H9 (cell line): ENCODE measurements at regions not wholly inside any gene's neighbourhood (a gene's known extent, or its start where the extent isn't known, plus 50 kb on each side); places are given as distances from the start of the nearest gene placed in this dataset.
A peak's percentile ranks its signal among the peaks of the same experiment; 100 is the strongest.

ENCODE experiments used
- DNase-seq: peaks from one replicate; pipeline ENCODE4 v3.0.0-alpha.2; 2017
- H2AFZ ChIP-seq: one replicate; pipeline ENCODE4 v1.6.1; 2013; ENCODE audit warnings: mild to moderate bottlenecking, low read length, control low read depth, moderate library complexity
- H2AK5ac ChIP-seq: 2 replicates; pipeline ENCODE4 v1.6.1; 2013; ENCODE audit warnings: low read length, control low read depth, mixed read lengths; ENCODE audit not compliant: insufficient read length
- H2BK120ac ChIP-seq: one replicate; pipeline ENCODE4 v1.6.1; 2013; ENCODE audit warnings: low read depth, mild to moderate bottlenecking, low read length, control low read depth, inconsistent platforms; ENCODE audit not compliant: poor library complexity, severe bottlenecking
- H2BK12ac ChIP-seq: 2 replicates; pipeline ENCODE4 v1.6.1; 2013; ENCODE audit warnings: low read length, control low read depth, mixed read lengths, low read depth; ENCODE audit not compliant: insufficient read length
- H2BK15ac ChIP-seq: 2 replicates; pipeline ENCODE4 v1.6.1; 2013; ENCODE audit warnings: low read depth, low read length, control low read depth
- H2BK20ac ChIP-seq: one replicate; pipeline ENCODE4 v1.6.1; 2013; ENCODE audit warnings: low read depth, mild to moderate bottlenecking, low read length, control low read depth, inconsistent platforms; ENCODE audit not compliant: poor library complexity, severe bottlenecking
- H2BK5ac ChIP-seq: 2 replicates; pipeline ENCODE4 v1.6.1; 2013; ENCODE audit warnings: low read length, control low read depth, mixed read lengths; ENCODE audit not compliant: insufficient read length
- H3K14ac ChIP-seq: 2 replicates; pipeline ENCODE4 v1.6.1; 2013; ENCODE audit warnings: low read length, control low read depth; ENCODE audit not compliant: insufficient read depth
- H3K18ac ChIP-seq: 2 replicates; pipeline ENCODE4 v1.6.1; 2013; ENCODE audit warnings: low read depth, mild to moderate bottlenecking, mixed read lengths, low read length, control low read depth; ENCODE audit not compliant: insufficient read length
- H3K23ac ChIP-seq: 2 replicates; pipeline ENCODE4 v1.6.1; 2013; ENCODE audit warnings: low read length, control low read depth, mixed read lengths, low read depth; ENCODE audit not compliant: insufficient read length
- H3K23me2 ChIP-seq: 2 replicates; pipeline ENCODE4 v1.6.1; 2013; ENCODE audit warnings: low read depth, mild to moderate bottlenecking, mixed read lengths, low read length, control low read depth; ENCODE audit not compliant: insufficient read length, poor library complexity, severe bottlenecking
- H3K27ac ChIP-seq: 2 replicates; pipeline ENCODE4 v1.5.1; 2013; ENCODE audit warnings: low read length, control low read depth, mixed read lengths, low read depth; ENCODE audit not compliant: insufficient read length
- H3K27me3 ChIP-seq: 2 replicates; pipeline ENCODE4 v1.6.1; 2013; ENCODE audit warnings: low read length, control low read depth, inconsistent platforms; ENCODE audit not compliant: insufficient read depth
- H3K4ac ChIP-seq: 2 replicates; pipeline ENCODE4 v1.6.1; 2013; ENCODE audit warnings: low read depth, mild to moderate bottlenecking, control low read depth, inconsistent platforms, low read length, moderate library complexity
- H3K4me1 ChIP-seq: 2 replicates; pipeline ENCODE4 v1.6.1; 2013; ENCODE audit warnings: low read length, control low read depth, inconsistent platforms; ENCODE audit not compliant: insufficient read depth
- H3K4me2 ChIP-seq: 2 replicates; pipeline ENCODE4 v1.6.1; 2013; ENCODE audit warnings: low read length, control low read depth, mixed read lengths; ENCODE audit not compliant: insufficient read length, insufficient read depth
- H3K56ac ChIP-seq: 2 replicates; pipeline ENCODE4 v1.6.1; 2013; ENCODE audit warnings: low read depth, mild to moderate bottlenecking, mixed read lengths, low read length, control low read depth; ENCODE audit not compliant: insufficient read length
- H3K79me1 ChIP-seq: 2 replicates; pipeline ENCODE4 v1.6.1; 2013; ENCODE audit warnings: low read depth, mild to moderate bottlenecking, moderate library complexity, low read length, control low read depth, inconsistent platforms; ENCODE audit not compliant: insufficient read depth, poor library complexity, severe bottlenecking
- H3K79me2 ChIP-seq: 2 replicates; pipeline ENCODE4 v1.6.1; 2013; ENCODE audit warnings: low read length, control low read depth, inconsistent platforms; ENCODE audit not compliant: insufficient read depth
- H3K9ac ChIP-seq: 2 replicates; pipeline ENCODE4 v1.6.1; 2013; ENCODE audit warnings: low read length, control low read depth, mixed read lengths; ENCODE audit not compliant: insufficient read length; ENCODE audit errors: extremely low read depth
- H3K9me3 ChIP-seq: one replicate; pipeline ENCODE4 v1.6.1; 2013; ENCODE audit warnings: low read depth, low read length, inconsistent platforms; ENCODE audit not compliant: control insufficient read depth
- H3T11ph ChIP-seq: one replicate; pipeline ENCODE4 v1.6.1; 2013; ENCODE audit warnings: mild to moderate bottlenecking, low read length, control low read depth, inconsistent platforms
- H4K20me1 ChIP-seq: one replicate; pipeline ENCODE4 v1.6.1; 2013; ENCODE audit not compliant: control insufficient read depth, insufficient read length, insufficient read depth
- H4K5ac ChIP-seq: 2 replicates; pipeline ENCODE4 v1.6.1; 2013; ENCODE audit warnings: low read depth, mild to moderate bottlenecking, mixed read lengths, low read length, control low read depth; ENCODE audit not compliant: insufficient read length
- H4K8ac ChIP-seq: replicated peaks from 2 replicates; pipeline ENCODE4 v1.6.1; 2013; ENCODE audit warnings: low read length, control low read depth, mixed read lengths, low read depth; ENCODE audit not compliant: insufficient read length
- H4K91ac ChIP-seq: 2 replicates; pipeline ENCODE4 v1.6.1; 2013; ENCODE audit warnings: low read depth, mild to moderate bottlenecking, moderate library complexity, mixed read lengths, low read length, control low read depth; ENCODE audit not compliant: insufficient read length
- H3K27ac Mint-ChIP-seq, 3 experiments: 2 replicates in 2 of 3; 3 replicates in 1 of 3; pipeline ENCODE4 v1.8.0; 2020 to 2021; ENCODE audit warnings: mixed read lengths in 3 of 3, mild to moderate bottlenecking in 1 of 3, moderate library complexity in 1 of 3
- H3K27me3 Mint-ChIP-seq: 2 replicates; pipeline ENCODE4 v1.8.0; 2021; ENCODE audit warnings: low read depth, mild to moderate bottlenecking, moderate library complexity, mixed read lengths
- H3K36me3 Mint-ChIP-seq, 3 experiments: 2 replicates in 2 of 3; 3 replicates in 1 of 3; pipeline ENCODE4 v1.8.0; 2020 to 2021; ENCODE audit warnings: low read depth in 3 of 3, mixed read lengths in 3 of 3; ENCODE audit not compliant: insufficient read depth in 1 of 3
- H3K4me1 Mint-ChIP-seq, 2 experiments: 2 replicates each; pipeline ENCODE4 v1.8.0; 2020; ENCODE audit warnings: mixed read lengths in 2 of 2
- H3K4me3 Mint-ChIP-seq, 2 experiments: 2 replicates in 1 of 2; 3 replicates in 1 of 2; pipeline ENCODE4 v1.8.0; 2020 to 2021; ENCODE audit warnings: mild to moderate bottlenecking in 2 of 2, mixed read lengths in 2 of 2, moderate library complexity in 1 of 2
- H3K9me3 Mint-ChIP-seq, 2 experiments: 2 replicates in 1 of 2; 3 replicates in 1 of 2; pipeline ENCODE4 v1.8.0; 2020; ENCODE audit warnings: mild to moderate bottlenecking in 2 of 2, mixed read lengths in 2 of 2, moderate library complexity in 1 of 2
- TF ChIP-seq, protein P1 (sequence below): fragments of 200-600 bp; sonication (generic); conservative IDR thresholded peaks from 3 replicates; pipeline ENCODE4 v1.8.0; 2021; ENCODE audit warnings: antibody characterized with exemption, mild to moderate bottlenecking

DNA sequence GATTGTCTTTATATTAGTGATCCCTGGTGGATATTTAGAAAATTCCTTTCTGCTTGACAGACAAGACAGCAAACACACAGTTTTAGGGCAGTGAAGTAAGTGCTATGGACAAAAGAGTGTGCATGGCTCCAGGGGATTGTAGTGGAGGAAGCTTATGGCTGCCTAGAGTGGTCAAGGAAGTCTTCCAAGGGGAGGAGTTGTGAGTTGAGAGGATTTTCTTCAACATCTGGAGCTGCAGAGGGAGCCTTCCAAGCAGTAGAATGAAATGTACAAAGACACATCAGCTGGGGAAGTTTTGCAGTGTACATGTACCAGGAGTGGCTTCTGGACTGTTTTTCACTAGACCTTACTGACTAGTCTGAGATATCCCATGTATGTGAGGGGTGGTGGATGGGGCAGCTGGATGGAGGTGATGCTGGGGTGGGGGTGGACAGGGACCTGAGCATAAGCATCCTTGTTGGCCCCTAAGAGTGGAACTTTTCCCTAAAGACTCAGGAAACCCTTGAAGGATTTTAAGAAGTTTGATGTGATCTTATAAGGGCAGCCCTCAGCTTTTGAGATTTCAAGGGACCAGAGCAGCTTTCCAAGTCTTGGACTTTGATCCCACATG, 160.5 kb upstream of the TAPT1 start:
- Histone ChIP-seq H3K27me3 (no peaks in the 10 kb centered on the region), H2BK12ac (no peak overlapping the region), H3K79me1 (no peaks in the 10 kb centered on the region), H2BK5ac (no peak overlapping the region), H3K79me2 (no peaks in the 10 kb centered on the region), H4K91ac (no peak overlapping the region), H3K9me3 (no peaks in the 10 kb centered on the region), H3T11ph (no peak overlapping the region), H3K56ac (no peak overlapping the region), H3K23ac (no peak overlapping the region), H3K4ac (no peak overlapping the region), H4K5ac (no peak overlapping the region), H4K8ac (no peak overlapping the region), H3K4me1 (no peaks in the 10 kb centered on the region), H4K20me1 (no peaks in the 10 kb centered on the region), H2BK20ac (no peak overlapping the region), H2AFZ (no peak overlapping the region), H3K14ac (no peak overlapping the region), H2BK15ac (no peak overlapping the region), H3K27ac (no peak overlapping the region), H3K18ac (no peak overlapping the region), H3K23me2 (no peaks in the 10 kb centered on the region), H2BK120ac (no peak overlapping the region), H2AK5ac (no peak overlapping the region), H3K9ac (no peak overlapping the region), H3K4me2 (no peak overlapping the region)
- H3K4me1 Mint-ChIP-seq = peaks cover 5 to 8% of the 10 kb centered on the region in 2 experiments; a peak in 3 of 4 replicates
- TF ChIP-seq, protein P1, sequence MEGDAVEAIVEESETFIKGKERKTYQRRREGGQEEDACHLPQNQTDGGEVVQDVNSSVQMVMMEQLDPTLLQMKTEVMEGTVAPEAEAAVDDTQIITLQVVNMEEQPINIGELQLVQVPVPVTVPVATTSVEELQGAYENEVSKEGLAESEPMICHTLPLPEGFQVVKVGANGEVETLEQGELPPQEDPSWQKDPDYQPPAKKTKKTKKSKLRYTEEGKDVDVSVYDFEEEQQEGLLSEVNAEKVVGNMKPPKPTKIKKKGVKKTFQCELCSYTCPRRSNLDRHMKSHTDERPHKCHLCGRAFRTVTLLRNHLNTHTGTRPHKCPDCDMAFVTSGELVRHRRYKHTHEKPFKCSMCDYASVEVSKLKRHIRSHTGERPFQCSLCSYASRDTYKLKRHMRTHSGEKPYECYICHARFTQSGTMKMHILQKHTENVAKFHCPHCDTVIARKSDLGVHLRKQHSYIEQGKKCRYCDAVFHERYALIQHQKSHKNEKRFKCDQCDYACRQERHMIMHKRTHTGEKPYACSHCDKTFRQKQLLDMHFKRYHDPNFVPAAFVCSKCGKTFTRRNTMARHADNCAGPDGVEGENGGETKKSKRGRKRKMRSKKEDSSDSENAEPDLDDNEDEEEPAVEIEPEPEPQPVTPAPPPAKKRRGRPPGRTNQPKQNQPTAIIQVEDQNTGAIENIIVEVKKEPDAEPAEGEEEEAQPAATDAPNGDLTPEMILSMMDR = no peak
- H3K9me3 Mint-ChIP-seq = peaks cover under 1 to 4% of the 10 kb centered on the region in 2 experiments; a peak in 1 of 5 replicates
- no peak overlapping the region for H3K4me3 Mint-ChIP-seq
- no peaks in the 10 kb centered on the region; the same call in none of the 2 replicates for H3K27me3 Mint-ChIP-seq
- no peak for DNase-seq
- H3K36me3 Mint-ChIP-seq = peaks cover 0 to under 1% (median 0%) of the 10 kb centered on the region in 3 experiments; a peak in 1 of 7 replicates
- H3K27ac Mint-ChIP-seq = peak overlapping the region in 1 of 3 experiments; percentile 25; a peak in 1 of 7 replicates
